Frontal cortex (tissue), 3 donors: ENCODE measurements at regions not wholly inside any gene's neighbourhood (a gene's known extent, or its start where the extent isn't known, plus 50 kb on each side); places are given as distances from the start of the nearest gene placed in this dataset.

Source experiments
- DNase-seq, 2 donors: peaks; one replicate each; pipeline ENCODE4 v3.0.0; 2012; ENCODE audit warnings: low spot score in 2 of 2
- FAIRE-seq: peaks from 2 replicates; lab custom pipeline; 2012; peaks lifted over from hg19 to GRCh38; lab: Jason Lieb, UNC
- donor health status: control.
- donor health status: control.
- donor health status: control.

DNA sequence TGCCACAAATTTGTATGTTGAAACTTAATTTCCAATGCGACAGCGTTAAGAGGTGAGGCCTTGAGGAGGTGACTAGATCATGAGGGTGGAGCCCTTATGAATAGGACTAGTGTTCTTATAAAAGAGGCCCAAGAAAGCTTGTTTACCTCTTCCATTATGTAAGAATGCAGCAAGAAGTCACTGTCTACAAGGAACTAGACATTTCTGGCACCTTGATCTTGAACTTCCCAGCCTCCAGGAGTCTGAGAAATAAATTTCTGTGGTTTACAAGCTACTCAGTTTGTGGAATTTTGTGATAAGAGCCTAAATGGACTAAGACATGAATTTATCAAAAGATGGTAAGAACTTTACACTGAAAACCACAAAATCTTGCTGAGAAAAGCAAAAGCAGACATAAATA, 173.6 kb upstream of the SGK1 start:
- no peak for FAIRE-seq
- no peak for DNase-seq

GRCh38 chr6:134482593-134483270, 164.8 kb upstream of the SGK1 start:
- FAIRE-seq, result no peak
- no peak for DNase-seq

DNA sequence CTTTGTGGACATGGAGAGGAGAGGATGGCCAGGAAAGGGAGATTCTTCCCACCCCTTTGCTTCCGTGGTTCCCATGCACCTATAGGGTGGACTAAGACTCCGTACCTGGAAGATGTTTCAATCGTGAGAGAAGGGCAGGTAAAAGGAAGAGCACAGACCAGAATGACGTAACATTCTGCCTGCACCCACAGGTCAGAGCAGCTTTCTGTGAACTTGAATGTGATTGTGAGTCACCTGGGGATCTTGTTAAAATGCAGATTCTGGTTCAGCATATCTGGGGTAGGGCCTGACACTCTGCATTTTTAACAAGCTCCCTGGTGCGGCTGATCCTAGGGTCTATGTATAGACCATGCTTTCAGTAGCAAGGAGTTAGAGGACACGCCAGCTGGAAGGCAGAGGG, 164.1 kb upstream of the SGK1 start:
- DNase-seq (no peak), FAIRE-seq (no peak)

- DNase-seq (no peak), FAIRE-seq (no peak)
Observed at GRCh38 chr6:134480593-134480992, 162.7 kb upstream of the SGK1 start.

DNA sequence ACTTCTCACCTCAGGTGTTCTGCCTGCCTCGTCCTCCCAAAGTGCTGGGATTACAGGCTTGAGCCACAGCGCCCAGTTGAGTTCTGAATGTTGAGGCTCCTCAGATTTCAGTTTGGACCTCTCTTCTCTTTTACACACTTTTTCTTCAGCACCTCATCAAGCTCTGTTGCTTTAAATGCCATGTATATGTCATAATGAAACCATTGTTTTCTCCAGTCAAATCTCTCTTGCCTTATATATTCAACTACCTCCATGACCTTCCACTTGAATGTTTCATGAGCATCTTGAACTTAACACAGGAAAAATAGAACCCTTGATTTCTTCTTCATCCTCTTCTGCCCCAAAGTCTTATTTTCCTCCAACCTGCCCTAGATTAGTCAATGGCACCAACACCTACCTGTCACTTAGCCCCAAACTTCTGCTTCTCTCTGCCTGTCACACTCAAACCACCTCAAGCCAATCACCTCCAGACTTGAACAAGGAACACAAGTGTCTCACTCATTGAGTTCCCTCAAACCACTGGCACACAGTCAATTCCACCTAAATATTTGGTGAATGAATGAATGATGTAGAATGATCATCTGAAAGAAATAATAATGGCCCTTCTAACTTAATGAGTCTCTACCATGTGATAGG, 161.0 kb upstream of the SGK1 start:
- DNase-seq, result no peak
- FAIRE-seq, result no peak

- no peak for FAIRE-seq
- no peak for DNase-seq
Observed at GRCh38 chr6:134477991-134478635, 160.2 kb upstream of the SGK1 start.

GRCh38 chr6:134474955-134475354, 157.0 kb upstream of the SGK1 start:
- FAIRE-seq (no peak), DNase-seq (no peak)

DNA sequence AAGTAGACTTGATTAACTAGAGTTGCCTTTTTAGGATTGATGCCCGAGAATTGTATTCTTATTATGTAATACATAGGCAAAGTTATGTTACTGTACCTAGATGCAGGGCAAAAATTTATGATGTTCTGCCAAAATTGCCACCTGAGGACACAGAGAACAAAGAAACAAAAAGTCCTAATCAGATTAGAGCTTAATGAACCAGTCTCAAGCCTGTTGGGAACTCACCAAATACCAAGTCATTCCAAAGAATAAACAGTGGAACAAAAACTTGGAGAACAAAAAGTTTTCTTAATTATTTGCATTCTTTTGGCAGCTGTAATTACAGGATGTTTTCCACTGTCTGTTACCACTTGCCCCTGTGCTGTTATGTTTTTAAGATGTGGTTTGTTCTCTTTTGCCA, 154.7 kb upstream of the SGK1 start:
- no peak for DNase-seq
- no peak for FAIRE-seq

- FAIRE-seq (no peak), DNase-seq (no peak)
Observed at GRCh38 chr6:134472046-134472445, 154.1 kb upstream of the SGK1 start.

- no peak for FAIRE-seq
- no peak for DNase-seq
Observed at GRCh38 chr6:134470457-134470975, 152.6 kb upstream of the SGK1 start.

GRCh38 chr6:134469702-134470456, 152.0 kb upstream of the SGK1 start:
- DNase-seq, result no peak
- FAIRE-seq, result no peak

GRCh38 chr6:134468633-134469032, 150.7 kb upstream of the SGK1 start:
- DNase-seq (no peak), FAIRE-seq (no peak)

DNA sequence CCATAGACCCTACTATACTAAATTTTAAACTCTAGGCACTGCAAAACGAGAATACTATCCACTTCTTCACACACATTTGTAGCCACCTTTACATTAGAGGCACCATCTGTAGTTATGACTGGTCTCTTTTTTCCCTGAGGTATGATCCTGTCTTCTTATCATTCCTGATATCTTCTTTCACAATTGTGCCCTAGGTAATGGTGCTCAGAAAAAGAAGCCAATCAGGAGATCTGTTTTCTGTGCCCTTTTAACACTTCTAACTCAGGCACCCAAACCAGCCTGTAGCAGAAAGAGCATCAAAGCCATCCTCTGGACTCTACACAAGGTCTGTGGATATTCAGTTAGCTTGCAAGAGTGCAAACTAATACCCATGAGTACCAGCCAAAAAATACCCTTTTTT, 149.7 kb upstream of the SGK1 start:
- DNase-seq, result no peak
- FAIRE-seq, result no peak

- no peak for FAIRE-seq
- DNase-seq, result no peak
Observed at GRCh38 chr6:134466771-134467525, 149.0 kb upstream of the SGK1 start.

GRCh38 chr6:134464690-134465411, 146.9 kb upstream of the SGK1 start:
- FAIRE-seq (no peak), DNase-seq (no peak)

GRCh38 chr6:134458857-134459657, 141.1 kb upstream of the SGK1 start:
- FAIRE-seq, result no peak

GRCh38 chr6:134457941-134458340, 140.0 kb upstream of the SGK1 start:
- no peak for FAIRE-seq
- no peak for DNase-seq

More at GRCh38 chr6:134458857-134459657, 141.1 kb upstream of the SGK1 start:
- DNase-seq, result no peak

DNA sequence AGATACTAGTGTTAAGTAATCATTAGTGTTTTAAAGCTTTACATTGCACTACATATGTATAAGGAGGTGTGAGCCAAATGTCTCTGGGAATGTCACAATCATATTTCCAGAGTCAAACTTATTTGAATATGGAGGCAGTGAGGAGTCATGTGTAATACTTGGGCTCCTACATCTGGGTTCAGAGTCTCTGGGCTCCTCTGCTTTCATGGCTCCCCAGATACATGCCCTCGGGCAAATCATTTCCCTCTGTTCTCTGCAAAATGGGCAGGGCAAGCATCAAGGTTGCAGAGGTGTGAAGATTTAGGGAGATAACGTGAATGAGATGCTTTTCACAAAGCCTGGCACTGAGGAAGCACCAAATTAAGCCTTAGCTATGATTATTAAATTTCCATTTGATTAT, 138.3 kb upstream of the SGK1 start:
- FAIRE-seq (no peak), DNase-seq (no peak)
